ENCODE measurements at regions not wholly inside any gene's neighbourhood (a gene's known extent, or its start where the extent isn't known, plus 50 kb on each side); places are given as distances from the start of the nearest gene placed in this dataset.

DNA sequence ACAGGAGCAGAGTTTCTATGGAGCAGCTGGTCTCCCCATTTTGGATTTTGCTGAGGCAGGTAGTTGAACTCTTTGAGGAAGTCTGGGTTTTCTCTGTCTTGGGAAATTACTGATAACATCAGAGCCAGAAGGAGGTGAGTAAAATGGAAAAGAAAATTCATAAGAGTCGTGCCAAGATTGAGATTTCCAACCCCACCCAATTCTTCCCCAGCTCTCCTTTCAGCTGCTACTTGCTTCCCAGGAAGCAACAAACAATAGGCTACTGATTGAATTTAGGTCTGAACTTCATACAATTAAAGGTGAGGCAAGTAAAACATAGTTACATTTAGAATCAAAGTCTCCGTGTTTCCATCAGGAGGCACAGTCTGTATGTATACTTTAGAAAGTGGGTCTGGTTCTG lies 54.6 kb upstream of the EOLA2 start:
- DNase-seq = no peak

DNA sequence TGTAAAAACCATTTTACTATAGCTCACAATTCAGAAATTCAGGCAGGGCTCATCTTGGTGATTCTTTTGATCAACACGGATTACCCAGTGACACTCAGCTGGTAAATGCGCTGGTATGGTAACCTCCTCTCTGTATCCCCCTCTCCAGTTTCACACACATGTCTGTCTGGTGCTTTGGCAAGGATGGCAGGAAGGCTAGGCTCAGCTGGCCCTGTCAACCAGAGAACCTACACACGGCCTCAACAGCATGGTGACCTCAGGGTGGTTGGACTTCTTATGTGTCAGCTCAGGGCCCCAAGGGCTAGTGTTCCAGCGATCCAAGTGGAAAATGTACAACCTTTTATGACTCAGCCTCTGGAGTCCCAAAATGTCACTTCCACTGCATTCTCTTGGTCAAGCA lies 55.7 kb upstream of the EOLA2 start:
- no peak for DNase-seq

DNA sequence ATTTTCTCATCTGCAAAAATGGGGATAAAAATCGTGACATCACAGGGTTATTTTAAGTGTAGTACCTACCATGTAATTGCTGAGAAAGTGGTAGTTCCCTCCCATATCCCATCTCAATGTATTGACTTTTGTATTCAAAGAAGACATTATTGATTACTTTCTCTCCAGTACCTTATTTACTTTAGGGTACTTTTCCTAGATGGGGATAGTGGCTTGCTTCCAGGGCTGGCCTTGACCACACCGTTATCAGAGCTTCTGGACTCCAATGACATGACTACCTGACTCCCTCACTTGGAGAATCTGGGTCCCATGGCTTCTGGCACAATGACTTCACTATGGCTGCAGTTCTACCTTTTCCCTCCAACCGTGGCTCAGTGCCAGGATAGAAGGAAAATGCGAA lies 58.2 kb upstream of the EOLA2 start:
- DNase-seq = no peak

DNA sequence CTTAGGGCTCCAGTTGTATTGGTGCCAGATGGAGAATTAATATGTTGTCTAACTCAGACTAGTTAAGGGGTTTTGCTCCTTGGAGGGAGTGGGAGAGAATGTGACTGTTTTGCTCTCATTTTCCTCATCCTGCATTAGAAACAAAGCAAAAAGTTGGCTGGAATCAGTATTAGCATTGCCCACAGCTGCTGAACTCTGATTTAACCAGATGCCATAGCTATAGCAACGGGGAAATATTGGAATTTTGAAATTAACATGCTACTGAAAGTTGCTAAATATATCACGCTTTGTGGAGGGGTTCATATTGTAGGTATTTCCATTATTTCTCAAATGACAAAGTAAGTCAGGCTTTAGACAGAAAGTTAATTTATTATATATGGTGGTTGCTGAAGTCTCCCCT lies 66.7 kb upstream of the EOLA2 start:
- DNase-seq = no peak

DNA sequence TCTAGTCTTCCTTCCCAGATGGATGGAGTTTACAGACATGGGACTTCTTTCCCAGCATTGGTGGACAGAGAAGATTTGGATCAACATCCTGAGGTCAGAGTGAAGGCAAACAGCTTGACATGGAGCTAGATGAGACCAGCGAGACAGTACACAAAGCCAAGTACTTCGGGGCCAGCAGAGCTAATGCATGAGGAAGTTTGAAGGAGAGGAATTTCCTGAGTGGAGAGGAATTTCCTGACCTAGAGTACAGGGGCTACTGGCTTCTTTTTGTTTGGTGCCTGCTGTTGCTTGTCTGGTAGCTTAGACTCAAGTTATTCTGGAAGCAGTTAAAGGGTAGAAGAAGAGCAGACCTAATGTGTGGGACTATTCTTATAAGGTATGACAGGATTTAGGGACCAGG lies 69.1 kb upstream of the EOLA2 start:
- no peak for DNase-seq

DNA sequence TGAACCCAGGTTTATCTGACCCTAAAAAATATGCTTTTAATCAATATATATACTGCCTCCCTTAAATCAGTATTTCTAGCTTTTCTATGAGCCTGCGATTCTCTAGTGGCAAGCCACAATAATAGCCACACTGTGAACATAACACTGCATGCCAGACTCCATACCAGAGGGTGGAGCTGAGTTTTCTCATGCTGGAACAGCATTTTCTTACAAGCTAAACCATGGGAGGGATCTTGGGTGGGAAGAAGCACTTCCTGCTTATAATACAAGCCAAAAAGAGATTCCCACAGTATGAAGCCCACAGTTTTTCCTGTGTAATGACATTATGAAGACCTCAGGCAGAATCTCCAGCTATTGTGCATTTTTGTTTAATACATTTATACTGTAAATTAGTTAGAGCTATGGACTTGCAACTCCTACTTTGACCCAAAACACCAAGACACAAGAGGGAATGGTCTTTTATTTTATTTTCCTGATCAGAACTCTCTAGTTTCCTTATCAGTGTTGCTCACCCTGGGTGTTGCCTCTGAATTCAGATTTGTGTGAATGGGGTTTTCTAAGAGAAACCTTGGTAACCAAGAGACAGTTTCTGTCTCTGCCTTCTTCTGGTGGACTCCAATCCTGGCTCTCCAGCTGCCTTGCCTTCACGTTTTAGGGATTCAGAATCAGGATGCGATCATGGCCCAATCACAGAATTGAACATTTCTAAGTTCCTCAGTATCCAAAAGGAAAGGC lies 74.5 kb upstream of the EOLA2 start:
- DNase-seq = no peak

DNA sequence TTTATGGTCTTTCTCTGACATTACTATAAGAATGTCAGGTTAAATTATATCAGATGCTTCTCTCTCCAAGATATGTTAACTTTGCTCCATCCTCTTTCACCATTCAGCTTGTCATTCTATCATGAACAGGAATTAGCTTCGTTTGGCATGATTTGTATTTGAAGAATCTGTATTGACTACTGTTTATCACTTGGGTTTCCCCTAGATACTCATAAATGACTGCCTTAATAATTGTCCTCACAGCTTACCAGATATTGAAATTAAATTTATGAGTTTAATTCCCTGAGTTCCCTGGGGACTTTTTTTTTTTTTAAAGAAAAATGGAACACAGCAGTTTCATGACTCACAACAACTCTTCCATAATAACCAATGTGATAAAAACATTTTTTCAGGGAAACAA lies 76.2 kb upstream of the EOLA2 start:
- no peak for DNase-seq

DNA sequence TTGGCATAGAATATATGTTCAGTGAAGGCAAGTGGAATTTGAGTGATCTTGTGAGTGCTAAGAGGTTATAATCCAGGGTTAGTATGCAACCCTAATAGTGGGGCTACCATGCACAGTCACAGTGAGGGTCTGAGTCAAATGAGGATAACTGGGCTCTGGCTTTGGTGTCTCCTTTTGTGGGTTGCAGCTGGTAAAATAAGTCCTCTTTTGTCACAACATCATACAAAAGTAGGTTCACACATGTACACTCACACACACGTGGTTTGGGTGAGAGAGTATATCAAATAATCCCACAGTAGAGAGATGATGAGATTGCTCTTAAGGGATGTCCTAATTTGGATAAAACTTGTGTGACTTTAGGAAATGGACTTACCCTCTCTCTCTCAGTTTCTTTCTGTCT lies 79.6 kb upstream of the EOLA2 start:
- no peak for DNase-seq

DNA sequence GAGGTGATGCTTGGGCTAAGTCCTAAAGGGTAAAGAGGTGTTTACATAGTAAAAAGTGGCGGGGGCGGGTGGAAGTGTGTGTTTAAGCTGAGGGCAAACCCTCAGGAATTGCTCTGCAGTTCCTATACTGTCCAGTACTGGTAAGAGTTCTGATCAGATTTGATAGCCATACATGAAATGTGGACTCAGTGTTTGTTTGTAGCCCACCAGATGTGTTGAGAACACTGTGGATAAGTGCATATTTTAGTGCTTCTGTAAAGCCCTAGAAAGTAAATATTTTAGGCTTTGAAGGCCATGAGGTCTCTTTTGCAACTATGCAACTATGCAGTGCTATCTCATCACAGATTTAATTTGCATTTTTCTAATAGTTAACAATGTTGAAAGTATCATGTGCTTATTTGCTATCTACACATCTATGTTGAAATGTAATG lies 80.7 kb upstream of the EOLA2 start:
- no peak for DNase-seq

DNA sequence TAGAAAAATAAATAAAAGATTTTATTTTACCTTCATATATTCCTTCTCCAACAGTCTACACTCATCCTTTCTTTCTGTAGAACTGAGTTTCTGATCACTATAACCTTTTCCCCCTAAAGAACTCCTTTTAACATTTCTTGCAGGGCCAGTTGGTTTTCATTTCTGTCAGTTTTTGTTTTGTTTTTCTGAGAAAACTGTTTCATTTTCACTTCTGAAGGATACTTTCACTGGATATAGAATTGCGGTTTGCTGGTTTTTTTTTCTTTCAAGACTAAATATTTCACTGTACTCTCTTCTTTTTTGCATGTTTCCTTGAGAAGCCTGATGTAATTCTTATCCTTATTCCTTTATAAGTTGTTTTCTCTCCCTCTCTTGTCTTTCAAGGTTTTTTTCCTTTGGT lies 90.4 kb upstream of the EOLA2 start:
- no peak for DNase-seq

DNA sequence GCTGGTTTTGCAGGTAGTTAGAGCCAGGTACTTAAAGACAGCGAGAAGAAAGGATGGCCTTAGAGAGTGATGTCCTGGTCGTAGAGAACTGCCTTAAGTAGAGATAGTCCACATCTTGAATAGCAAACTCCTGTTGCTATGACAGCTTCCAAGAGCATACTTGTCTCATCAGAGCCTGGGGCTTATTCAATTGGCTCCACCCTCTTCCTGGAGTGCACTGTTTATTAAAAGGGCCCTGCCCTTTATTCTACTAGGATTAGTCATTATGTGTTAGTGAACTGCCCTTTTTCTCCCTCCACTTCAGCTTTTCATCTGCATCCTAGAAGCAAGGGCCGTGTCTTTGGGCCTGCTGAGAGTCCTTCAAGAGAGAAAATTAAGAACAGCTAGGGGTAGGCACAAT lies 94.5 kb upstream of the EOLA2 start:
- DNase-seq = no peak

DNA sequence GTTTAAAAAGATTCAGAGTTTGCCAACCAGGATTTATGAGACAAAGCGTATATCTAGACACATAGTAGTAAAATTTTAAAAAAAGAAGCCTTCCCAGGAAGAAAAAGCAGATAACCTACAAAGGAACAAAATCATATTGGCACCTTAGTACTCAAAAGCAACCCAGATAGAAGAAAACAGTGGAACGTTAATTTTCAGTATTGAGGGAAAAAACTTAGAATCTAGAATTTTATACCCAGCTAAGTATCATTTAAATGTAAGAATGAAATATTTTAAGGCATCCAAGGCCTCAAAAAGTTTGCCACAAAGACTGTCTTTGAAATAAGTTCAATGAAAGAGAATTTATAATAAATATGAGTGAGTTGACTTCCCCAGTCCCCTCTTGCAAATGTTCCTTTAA lies 96.5 kb upstream of the EOLA2 start:
- no peak for DNase-seq

DNA sequence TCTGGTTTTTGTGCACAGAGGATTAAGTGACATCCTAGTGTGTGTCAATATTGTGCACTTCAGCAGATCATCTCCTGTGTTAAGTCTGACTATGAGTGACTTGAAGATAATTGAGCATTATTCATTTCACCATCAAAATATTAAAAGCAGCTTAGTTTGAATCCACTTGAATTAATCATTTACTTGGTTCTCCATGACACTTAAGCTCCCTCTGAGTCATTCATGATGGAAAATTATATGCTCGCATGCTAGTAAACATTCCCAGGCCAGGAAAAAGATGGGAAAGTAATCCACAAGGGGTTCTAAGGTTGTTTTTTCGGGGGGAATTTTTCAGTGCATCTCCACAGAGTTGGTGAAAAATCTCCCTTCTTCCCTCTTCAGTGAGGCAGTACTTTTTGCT lies 97.2 kb upstream of the EOLA2 start:
- DNase-seq = no peak

DNA sequence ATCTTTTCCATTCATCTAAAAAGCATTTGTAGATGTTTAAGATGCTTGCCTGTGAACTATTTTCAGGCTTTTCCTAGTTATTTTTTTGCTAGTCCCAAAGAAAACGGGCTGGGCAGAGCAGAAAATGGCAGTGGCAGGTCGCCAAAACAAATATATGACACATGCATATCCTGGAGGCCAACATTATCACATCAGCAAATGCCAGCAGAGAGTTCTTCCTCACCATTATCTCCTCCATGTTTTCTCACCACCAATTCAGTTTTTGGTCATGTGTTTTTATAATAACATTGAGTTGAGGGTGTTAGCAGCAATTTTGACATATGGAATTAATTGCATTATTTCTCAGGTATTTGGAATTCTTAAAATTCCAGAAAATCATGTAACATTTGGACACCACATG lies 97.9 kb upstream of the EOLA2 start:
- DNase-seq = no peak

DNA sequence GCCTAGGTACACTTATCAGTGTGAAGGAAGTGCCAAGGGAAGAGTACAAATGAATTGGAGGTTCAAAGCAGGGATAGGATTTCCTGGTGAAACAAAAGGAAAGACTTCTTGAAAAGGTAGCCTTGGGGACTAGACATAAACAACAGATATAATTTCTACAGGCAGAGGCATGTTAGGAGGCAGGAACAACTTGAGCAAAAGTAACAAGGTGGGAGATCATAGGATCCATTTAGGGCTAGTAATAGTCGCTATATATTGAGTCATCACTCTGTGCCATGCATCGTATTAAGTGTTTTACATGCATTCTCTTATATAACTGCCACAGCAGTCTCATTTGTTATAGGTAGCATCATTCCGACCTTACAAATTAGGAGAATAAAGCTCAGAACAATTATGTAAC lies 98.3 kb upstream of the EOLA2 start:
- DNase-seq = no peak

DNA sequence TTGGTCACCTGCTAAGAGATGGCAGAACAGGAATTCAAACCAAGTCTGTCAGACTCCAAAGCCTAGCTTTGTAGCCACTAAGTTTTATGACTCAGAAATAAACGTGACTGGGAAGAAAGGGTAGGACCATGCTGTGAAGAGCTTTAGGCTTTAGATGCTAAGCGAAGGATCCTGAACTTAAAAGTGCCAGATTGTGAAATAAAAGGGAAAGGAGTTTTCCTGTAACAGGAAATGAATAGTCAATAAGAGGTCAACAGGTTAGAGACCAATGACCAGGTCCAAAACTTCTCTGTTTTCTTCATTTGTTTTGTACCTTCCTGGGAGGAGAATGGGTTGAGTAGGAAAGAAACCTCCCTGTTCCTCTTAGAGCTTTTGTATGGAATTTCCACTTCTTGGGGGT lies 98.8 kb upstream of the EOLA2 start:
- no peak for DNase-seq

DNA sequence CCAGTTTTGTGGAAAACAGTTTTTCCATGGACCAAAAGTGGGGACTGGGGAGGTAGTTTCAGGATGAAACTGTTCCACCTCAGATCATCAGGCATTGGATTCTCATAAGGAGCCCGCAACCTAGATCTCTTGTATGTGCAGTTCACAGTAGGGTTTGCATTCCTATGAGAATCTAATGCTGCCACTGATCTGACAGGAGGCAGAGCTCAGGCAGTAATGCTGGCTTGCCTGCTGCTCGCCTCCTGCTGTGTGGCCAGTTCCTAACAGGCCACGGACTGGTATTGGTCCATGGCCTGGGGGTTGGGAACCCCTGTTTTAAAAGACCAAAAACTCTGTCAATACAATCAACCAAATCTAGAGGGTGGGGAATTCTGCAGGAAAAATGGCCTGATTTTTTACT lies 100.0 kb upstream of the EOLA2 start:
- no peak for DNase-seq

DNA sequence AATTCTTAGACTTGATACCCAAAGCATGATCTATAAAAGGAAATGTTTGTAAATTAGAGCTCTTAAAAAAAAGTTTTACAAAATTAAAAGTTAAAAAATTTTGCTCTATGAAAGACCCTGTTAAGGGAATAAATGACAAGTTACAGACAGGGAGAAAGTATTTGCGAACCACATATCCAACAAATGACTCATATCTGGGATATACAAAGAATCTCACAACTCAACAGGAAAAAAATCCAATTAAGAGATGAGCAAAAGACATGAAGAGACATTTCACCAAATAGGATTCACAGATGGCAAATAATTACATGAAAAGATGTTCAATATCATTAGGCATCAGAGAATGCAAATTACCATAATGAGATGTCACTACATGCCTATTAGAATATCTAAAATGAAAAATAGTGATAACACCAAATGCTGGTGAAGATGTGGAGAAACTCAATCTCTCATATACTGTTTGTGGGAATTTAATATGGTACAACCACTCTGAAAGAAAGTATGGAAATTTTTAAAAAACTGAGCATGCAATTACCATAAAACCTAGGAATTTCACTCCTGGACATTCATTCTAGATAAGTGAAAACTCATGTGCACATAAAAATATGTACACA lies 100.8 kb upstream of the EOLA2 start:
- no peak for DNase-seq

DNA sequence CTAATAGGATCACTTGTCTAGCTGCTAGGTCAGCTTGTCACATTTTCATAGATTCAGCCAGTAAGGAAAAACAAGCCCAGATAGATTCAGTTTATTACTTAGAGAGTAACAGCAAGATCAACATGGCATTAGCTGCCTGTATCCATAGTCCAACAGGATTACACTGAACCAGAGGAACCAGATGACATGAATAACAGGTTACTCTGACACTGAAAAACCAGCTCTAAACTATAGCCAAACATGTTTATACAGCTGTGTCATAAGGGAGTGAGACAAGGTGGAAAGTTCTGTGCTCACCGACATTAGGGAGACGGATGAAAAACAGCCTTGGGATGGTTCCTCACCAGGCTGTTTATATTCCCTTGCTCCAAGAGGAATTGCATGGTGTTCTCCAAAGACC lies 102.9 kb upstream of the EOLA2 start:
- DNase-seq = no peak

DNA sequence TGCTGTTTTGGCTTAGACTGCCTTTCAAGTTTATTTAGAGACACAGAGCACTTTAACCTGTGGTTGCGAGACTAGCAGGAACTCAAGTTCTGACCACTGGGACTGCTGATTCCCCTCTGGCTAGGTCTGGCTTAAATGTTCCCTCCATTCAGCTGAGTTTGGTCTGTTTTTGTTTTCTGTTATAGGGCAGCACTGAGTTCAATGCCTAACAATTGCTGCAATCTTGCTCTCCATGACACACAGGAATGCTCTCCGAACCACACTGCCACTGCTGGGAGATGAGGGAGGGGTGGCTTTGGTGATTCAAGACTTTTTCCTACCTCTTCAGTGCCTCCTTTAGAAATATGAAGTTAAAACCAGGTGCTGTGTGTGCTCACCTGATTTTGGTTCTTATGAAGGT lies 106.3 kb upstream of the EOLA2 start:
- DNase-seq = no peak

DNA sequence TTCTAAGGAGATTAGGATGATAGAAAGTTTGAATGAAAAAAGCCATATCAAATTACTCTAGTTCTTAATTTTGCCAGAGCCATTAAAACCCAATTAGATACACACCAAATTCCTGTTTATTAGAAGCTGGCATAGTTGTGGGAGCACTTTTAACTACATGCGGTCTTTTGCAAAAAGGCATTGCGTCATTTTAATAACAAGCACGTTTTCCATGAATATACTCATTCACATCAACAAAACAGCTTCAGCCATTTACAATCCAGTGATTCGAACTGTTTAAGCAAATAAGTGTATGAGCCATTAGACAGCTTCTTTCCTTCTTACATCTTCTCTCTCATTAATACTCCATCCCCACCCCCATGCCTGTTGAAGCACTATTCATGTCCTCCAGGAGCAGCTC lies 109.5 kb upstream of the EOLA2 start:
- no peak for DNase-seq

DNA sequence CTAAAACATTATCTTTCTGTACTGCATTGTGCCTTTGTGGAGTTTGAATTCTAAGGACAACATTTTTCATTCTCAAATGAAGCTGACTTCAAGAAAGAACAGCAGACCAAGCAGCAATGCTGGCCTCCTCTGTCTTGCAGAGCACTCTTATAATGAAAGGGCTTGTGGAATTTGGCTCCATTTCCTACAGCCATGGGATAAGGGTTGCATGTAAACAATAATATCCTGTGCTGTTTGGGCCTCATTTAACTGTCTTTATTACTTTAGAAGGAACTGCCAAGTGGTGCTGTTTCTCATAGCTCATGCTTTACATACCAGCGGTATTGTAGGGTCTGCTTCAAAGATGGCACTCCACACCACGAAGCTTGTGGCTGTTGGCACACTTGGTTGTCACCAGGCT lies 111.4 kb upstream of the EOLA2 start:
- no peak for DNase-seq

DNA sequence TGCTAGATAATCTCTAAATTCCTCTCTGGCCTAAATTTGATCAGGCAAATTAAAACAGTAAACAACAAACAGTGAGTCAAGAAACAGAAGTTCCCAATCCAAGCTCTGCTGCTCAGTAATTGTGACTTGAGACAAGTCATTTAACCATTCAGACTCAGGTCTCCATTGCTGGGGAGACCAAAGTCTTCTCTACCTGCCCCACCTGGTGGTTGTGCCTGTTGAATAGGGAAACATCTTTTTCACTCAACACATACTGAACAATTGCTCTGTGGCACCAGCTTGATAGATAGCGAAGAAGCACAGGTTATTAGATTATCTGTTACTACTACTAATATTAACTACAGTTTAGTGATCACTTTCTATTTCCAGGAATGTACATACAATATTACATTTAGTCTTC lies 112.1 kb upstream of the EOLA2 start:
- no peak for DNase-seq

DNA sequence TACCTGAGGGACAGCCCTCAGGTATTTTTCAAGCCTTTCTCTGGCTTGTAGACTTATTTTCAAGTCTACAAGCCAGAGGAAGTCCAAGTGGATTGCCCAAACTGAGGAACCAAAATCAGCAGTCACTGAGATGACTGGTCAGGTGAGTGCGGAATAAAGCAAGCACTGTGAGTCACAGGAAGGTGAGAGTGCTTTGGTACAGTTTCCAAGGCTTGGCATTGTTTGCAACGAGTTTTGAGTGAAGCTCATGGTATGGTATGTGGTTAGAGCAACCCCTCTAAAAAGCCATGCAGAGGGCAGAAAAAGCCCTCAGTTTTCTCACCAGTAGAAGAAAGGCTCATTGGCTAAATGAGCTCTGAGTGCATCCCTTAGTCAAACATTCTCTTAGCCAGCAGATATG lies 112.8 kb upstream of the EOLA2 start:
- no peak for DNase-seq

DNA sequence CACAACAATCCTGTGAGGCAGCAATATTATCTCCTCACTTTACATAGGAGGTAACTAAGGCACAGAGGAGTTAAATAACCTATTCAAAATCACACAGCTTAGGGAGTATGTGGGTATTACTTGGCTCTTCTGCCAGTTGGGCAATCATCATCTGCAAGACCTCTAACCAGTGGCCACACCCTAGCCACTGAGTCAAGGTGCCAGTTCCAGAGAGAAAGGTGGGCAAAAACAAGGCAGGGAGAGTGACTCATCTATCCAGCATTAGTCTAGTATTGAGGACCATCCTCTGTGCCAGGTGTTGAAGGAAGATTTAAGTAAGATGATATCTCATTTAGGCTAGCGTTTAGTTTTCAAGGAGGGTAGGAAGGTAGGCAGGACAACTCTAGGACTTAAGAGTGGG lies 113.9 kb upstream of the EOLA2 start:
- DNase-seq = no peak
